ENCODE measurements at regions not wholly inside any gene's neighbourhood (a gene's known extent, or its start where the extent isn't known, plus 50 kb on each side); places are given as distances from the start of the nearest gene placed in this dataset.

- TF ChIP-seq CTCF (IDR thresholded peaks at IDR 0.05), result no peak
- TF ChIP-seq POLR2A (IDR thresholded peaks at IDR 0.05), result no peak
Observed at GRCh38 chr7:41097501-41097900, 605.4 kb downstream of the INHBA start.
